ENCODE measurements at regions not wholly inside any gene's neighbourhood (a gene's known extent, or its start where the extent isn't known, plus 50 kb on each side); places are given as distances from the start of the nearest gene placed in this dataset.

DNA sequence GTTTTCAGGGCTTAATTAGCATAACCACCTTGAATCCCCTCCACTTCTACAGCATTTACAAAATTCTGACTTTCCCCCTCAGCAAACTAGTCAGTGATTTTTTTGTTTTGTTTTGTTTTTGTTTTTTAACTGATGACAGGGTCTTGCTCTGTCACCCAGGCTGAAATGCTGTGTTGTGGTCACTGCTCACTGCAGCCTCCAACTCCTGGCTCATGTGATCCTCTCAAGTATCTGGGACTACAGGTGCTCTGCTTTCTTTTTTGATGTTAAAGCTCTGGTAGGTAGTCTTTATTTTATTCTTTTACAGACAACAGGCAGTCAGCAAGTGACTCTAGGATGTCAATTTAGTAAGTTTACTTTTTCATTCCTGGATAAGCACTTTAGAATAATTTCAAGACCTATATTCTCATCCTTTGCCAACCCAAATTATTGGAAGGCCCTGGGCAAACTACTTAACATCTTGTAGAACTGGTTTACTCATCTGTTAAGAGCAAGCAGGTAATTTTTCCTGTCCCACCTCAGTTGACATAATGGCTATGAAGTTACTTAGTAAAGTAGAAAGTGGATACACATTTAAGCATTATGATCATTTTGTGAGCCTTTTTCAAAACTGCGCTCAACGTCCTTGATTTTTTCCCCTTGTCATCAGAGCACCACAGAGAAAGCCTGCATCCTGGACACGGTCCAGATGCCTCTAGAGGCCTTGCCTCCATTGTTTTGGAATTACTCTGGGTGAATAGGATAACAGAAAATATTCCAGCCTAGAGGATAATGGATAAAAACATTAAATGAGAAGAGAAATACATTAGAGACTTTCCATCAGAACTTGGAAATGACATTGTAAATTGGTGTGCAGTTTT lies 69.9 kb upstream of the NDUFB4 start:
- no peaks in the 10 kb centered on the region for H3K4me1 ChIP-seq (ENCODE audit: insufficient read depth, low read length)
- H3K36me3 ChIP-seq (ENCODE audit: insufficient read depth, low read length): no peaks in the 10 kb centered on the region
- no peaks in the 10 kb centered on the region for H3K9me3 ChIP-seq (ENCODE audit: insufficient read depth, low read length, severe bottlenecking)
- no peak overlapping the region for H3K27ac ChIP-seq (ENCODE audit: low read length)
- no peak overlapping the region for H3K4me3 ChIP-seq (ENCODE audit: low read depth in 1 of 2, low read length in 2 of 2)
- no peak for ATAC-seq (ENCODE audit: insufficient read depth, low read depth)
- H3K4me2 ChIP-seq (ENCODE audit: insufficient read depth, low read length): no peak overlapping the region
- no peak for DNase-seq
- no peaks in the 10 kb centered on the region for H3K79me2 ChIP-seq (ENCODE audit: insufficient read depth, low read length)
- no peak for TF ChIP-seq EZH2 (IDR thresholded peaks at IDR 0.05; ENCODE audit: borderline replicate concordance, low read depth, low read length, severe bottlenecking)
- TF ChIP-seq, protein P1, sequence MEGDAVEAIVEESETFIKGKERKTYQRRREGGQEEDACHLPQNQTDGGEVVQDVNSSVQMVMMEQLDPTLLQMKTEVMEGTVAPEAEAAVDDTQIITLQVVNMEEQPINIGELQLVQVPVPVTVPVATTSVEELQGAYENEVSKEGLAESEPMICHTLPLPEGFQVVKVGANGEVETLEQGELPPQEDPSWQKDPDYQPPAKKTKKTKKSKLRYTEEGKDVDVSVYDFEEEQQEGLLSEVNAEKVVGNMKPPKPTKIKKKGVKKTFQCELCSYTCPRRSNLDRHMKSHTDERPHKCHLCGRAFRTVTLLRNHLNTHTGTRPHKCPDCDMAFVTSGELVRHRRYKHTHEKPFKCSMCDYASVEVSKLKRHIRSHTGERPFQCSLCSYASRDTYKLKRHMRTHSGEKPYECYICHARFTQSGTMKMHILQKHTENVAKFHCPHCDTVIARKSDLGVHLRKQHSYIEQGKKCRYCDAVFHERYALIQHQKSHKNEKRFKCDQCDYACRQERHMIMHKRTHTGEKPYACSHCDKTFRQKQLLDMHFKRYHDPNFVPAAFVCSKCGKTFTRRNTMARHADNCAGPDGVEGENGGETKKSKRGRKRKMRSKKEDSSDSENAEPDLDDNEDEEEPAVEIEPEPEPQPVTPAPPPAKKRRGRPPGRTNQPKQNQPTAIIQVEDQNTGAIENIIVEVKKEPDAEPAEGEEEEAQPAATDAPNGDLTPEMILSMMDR (IDR thresholded peaks at IDR 0.05; ENCODE audit: borderline replicate concordance, extremely low read depth, low read length, poor library complexity, severe bottlenecking): no peak
- H3K27me3 ChIP-seq (ENCODE audit: insufficient read depth, low read length, poor library complexity): peaks cover 3% of the 10 kb centered on the region
- no peak overlapping the region for H3K9ac ChIP-seq (ENCODE audit: low read depth, low read length)
- H2AFZ ChIP-seq (ENCODE audit: low read depth, low read length): no peak overlapping the region
- no peaks in the 10 kb centered on the region for H4K20me1 ChIP-seq (ENCODE audit: insufficient read depth, low read length)

DNA sequence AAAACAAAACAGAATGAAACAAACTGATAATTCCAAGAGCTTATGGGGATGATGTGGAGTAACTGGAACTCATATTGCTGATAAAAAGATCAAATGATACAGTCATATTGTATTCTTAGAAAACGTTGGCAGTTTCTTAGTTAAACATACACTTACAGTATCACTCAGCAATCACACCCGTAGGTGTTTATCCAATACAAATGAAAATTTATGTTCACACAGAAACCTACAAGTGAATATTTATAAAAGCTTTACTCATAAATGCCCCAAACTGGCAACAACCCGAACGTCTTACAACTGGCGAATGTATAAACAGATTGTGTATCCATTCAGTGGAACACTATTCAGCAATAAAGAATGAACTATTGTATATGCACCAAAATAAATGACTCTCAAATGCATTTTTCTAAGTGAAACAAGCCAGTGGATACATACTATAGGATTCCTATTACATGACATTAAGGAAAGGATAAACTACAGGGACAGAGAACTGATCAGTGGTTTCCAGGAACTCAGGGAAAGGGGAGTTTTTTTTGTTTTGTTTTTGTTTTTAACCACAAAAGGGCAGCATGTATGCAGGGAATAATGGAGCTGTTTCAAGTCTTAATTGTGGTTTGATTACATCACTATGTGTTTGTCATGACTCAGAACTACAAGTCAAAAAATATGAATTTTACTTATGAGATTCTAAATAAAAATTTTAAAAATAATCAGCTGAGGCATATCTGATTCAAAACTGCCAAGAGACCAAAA lies 71.8 kb upstream of the NDUFB4 start:
- ATAC-seq (ENCODE audit: insufficient read depth, low read depth): no peak
- H3K4me1 ChIP-seq (ENCODE audit: insufficient read depth, low read length): no peaks in the 10 kb centered on the region

DNA sequence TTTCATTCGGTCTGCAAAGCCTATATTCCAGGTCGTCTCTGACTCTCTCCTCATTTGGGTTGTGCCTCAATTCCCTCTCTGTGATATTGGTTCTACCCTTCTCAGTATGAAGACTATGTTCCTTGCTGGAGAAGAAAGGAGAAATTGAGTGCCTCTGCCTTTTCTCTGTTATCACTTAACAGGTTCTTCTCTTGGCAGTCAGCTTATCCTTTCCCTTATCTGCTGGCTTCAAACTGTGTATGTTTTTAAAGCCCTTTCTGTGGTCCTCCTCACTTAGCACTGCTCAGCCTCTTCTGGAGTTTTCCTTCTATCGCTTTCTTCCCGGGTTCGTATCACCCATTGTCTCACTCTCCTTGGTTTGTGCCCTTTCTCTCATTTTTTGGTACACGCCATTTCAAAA lies 65.3 kb upstream of the FSTL1 start:
- no peaks in the 10 kb centered on the region for H3K27me3 ChIP-seq (ENCODE audit: insufficient read depth, low read length, poor library complexity)
- no peak overlapping the region for H3K9ac ChIP-seq (ENCODE audit: low read depth, low read length)
- H3K4me1 ChIP-seq (ENCODE audit: insufficient read depth, low read length): no peaks in the 10 kb centered on the region
- no peak overlapping the region for H3K4me2 ChIP-seq (ENCODE audit: insufficient read depth, low read length)
- no peaks in the 10 kb centered on the region for H3K9me3 ChIP-seq (ENCODE audit: insufficient read depth, low read length, severe bottlenecking)
- no peaks in the 10 kb centered on the region for H3K79me2 ChIP-seq (ENCODE audit: insufficient read depth, low read length)
- TF ChIP-seq, protein P1 (IDR thresholded peaks at IDR 0.05; ENCODE audit: borderline replicate concordance, extremely low read depth, low read length, poor library complexity, severe bottlenecking): no peak
- TF ChIP-seq EZH2 (IDR thresholded peaks at IDR 0.05; ENCODE audit: borderline replicate concordance, low read depth, low read length, severe bottlenecking): no peak
- DNase-seq: no peak
- no peaks in the 10 kb centered on the region for H3K36me3 ChIP-seq (ENCODE audit: insufficient read depth, low read length)
- H4K20me1 ChIP-seq (ENCODE audit: insufficient read depth, low read length): no peaks in the 10 kb centered on the region
- H2AFZ ChIP-seq (ENCODE audit: low read depth, low read length): no peak overlapping the region
- H3K27ac ChIP-seq (ENCODE audit: low read length): no peak overlapping the region
- no peak overlapping the region for H3K4me3 ChIP-seq (ENCODE audit: low read depth in 1 of 2, low read length in 2 of 2)
- ATAC-seq (ENCODE audit: insufficient read depth, low read depth): no peak

More for the DNA sequence above, 71.8 kb upstream of the NDUFB4 start:
- Histone ChIP-seq H3K27ac (ENCODE audit: low read length) (no peak overlapping the region), H3K36me3 (ENCODE audit: insufficient read depth, low read length) (no peaks in the 10 kb centered on the region), H3K4me3 (ENCODE audit: low read depth in 1 of 2, low read length in 2 of 2) (no peak overlapping the region), H2AFZ (ENCODE audit: low read depth, low read length) (no peak overlapping the region), H3K4me2 (ENCODE audit: insufficient read depth, low read length) (no peak overlapping the region), H3K27me3 (ENCODE audit: insufficient read depth, low read length, poor library complexity) (peaks cover 3% of the 10 kb centered on the region), H3K79me2 (ENCODE audit: insufficient read depth, low read length) (no peaks in the 10 kb centered on the region), H4K20me1 (ENCODE audit: insufficient read depth, low read length) (no peaks in the 10 kb centered on the region), H3K9ac (ENCODE audit: low read depth, low read length) (no peak overlapping the region), H3K9me3 (ENCODE audit: insufficient read depth, low read length, severe bottlenecking) (no peaks in the 10 kb centered on the region)
- no peak for TF ChIP-seq EZH2 (IDR thresholded peaks at IDR 0.05; ENCODE audit: borderline replicate concordance, low read depth, low read length, severe bottlenecking)
- TF ChIP-seq, protein P1 (IDR thresholded peaks at IDR 0.05; ENCODE audit: borderline replicate concordance, extremely low read depth, low read length, poor library complexity, severe bottlenecking): no peak
- no peak for DNase-seq
